GM18507 (cell line): ENCODE measurements at regions not wholly inside any gene's neighbourhood (a gene's known extent, or its start where the extent isn't known, plus 50 kb on each side); places are given as distances from the start of the nearest gene placed in this dataset.

ENCODE experiments used
- DNase-seq: peaks from one replicate; pipeline ENCODE4 v3.0.0; 2011; ENCODE audit warnings: low read depth; ENCODE audit not compliant: insufficient read length; ENCODE audit errors: extremely low spot score
- FAIRE-seq: peaks from 2 replicates; lab custom pipeline; 2011; peaks lifted over from hg19 to GRCh38; lab: Jason Lieb, UNC

DNA sequence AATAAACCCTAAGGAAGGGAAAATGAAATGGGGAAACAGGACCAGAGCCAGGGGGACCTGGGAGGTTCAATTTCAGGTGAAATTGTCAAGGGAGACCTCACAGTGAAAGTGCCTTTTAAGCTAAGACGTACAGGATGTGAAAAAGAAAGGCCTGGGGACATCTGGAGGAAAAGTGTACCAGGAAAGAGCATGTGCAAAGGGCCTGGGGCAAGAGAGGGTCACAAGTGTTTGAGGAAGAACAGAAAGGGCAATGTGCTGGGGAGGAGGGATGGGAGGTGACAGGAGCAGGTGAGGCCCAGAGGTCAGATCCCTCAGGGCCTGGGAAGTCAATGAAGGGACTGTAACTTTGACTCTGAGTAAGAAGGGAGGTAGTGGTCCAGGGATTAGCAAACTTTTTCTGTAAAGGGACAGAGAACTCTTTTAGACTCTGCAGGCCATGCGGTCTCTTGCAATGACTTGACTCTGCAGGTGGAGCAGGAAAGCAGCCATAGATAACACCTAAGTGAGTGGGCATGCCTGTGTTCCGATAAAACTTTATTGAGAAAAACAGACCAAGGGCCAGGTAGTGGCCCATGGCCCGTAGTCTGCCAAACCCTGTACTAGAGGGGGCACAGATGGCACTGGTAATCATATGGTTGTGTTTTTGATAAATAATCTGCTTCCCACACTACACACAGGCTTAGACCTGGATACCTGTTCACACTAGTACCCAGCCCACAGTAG, 93.8 kb downstream of the LITAF start:
- DNase-seq (no peak), FAIRE-seq (no peak)

DNA sequence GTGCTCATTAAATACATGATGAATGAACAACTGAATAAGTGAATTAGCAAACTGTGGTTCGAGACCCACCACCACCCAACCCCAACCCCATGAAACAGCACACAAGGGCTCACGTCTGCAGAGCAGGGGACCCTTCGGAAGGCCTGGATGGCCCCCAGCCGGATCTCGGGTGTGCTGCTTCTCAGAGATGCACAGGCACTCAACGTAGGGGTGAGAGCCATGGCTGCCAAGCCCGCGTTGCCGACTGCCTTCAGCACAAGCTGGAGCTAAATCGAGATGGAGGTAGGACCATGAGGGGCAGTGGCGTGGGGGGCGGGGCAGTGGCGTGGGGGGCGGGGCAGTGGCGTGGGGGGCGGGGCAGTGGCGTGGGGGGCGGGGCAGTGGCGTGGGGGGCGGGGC, 93.2 kb downstream of the LITAF start:
- DNase-seq = no peak
- no peak for FAIRE-seq

DNA sequence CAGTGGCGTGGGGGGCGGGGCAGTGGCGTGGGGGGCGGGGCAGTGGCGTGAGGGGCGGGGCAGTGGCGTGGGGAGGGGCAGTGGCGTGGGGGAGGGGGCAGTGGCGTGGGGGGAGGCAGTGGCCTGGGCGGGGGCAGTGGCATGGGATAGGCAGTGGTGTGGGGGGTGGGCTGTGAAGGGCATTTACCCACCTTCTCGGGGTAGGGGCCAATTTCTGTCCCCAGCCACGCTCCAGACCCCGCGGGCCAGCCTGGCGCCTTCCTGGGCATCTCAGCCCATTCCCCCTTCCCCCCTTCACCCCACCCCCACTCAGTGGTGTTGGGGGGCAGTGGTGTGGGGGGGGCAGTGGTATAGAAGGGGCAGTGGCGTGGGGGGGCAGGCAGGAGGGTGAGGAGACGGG, 92.7 kb downstream of the LITAF start:
- FAIRE-seq (no peak), DNase-seq (no peak)

DNA sequence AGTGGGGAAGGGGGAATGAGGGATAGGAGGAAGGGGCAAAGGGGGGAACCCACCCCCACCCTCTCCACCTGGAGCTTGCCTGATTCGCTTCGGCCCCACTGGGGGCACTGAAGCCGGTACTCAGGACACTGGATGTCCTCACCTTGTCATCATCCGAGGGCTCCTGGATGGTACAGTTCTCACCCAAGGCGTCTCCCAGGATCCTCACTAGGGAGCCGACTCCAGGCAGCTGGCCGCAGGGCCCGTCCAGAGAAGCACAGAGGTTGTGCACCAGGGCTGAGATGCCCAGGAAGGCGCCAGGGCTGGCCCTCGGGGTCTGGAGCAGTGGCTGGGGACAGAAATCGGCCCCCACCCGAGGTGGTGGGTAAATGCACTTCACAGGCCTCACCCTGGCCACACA, 92.3 kb downstream of the LITAF start:
- FAIRE-seq (no peak), DNase-seq (no peak)

DNA sequence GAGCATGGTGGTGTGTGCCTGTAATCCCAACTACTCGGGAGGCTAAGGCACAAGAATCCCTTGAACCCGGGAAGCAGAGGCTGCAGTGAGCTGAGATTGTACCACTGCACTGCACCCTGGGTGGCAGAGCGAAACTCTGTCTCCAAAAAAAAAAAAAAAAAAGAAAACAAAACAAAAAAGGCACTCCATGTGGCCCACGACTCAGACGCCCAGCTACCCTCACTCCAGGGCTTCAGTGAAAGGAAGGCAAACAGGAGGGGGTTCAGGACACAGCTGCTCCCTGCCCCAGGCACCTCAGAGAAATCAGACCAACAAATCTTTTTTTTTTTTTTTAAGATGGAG, 91.7 kb downstream of the LITAF start:
- FAIRE-seq (no peak), DNase-seq (no peak)
